Non-pigmented ciliary epithelial cell (primary cell): ENCODE measurements at regions not wholly inside any gene's neighbourhood (a gene's known extent, or its start where the extent isn't known, plus 50 kb on each side); places are given as distances from the start of the nearest gene placed in this dataset.

Experiments used
- DNase-seq: peaks from one replicate; pipeline ENCODE4 v3.0.0-alpha.2; 2010; ENCODE audit warnings: low read depth

GRCh38 chr11:128195057-128195751 lies 392.2 kb downstream of the ETS1 start:
- no peak for DNase-seq

DNA sequence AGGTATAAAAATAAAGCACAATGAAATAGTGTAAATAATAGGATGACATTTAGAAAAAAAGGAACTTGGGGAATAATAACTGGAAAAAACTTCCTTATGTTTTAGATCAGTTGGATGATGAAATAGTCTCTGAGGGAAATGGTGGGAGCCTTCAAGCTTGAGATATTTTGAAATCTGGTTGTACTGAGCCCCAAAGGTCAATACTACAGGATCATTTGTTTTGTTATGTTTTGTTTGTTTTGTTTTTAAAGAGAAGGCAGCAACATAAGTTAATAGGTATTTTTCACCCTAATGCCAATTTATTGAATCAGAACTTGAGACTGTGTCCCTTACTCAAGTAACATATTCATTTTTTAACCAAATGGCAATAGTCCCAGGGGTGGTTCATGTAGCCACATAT lies 393.1 kb downstream of the ETS1 start:
- DNase-seq, result no peak

- DNase-seq, result no peak
Measured at GRCh38 chr11:128193615-128194014, 393.7 kb downstream of the ETS1 start.

DNA sequence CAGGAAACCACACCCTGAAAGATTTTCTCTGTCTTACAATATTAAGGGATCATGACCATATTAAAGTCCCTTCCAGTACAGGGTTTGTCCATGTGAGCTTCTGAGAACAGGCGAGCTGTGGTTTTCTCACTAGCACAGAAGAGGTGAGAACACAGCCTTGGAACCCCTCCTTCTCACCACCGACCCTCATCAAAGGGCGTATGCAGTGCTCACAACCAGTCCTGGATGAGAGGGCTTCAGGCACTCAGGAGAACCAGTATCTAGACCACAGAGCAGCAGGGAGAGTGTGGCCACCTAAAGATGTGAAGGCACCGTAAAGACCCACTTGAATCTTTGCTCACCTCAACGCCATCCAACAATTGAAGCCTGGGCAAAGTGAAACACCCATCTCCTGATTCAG lies 397.0 kb downstream of the ETS1 start:
- DNase-seq, result no peak

- no peak for DNase-seq
Measured at GRCh38 chr11:128189823-128190222, 397.5 kb downstream of the ETS1 start.

- no peak for DNase-seq
Measured at GRCh38 chr11:128188346-128189004, 398.9 kb downstream of the ETS1 start.

DNA sequence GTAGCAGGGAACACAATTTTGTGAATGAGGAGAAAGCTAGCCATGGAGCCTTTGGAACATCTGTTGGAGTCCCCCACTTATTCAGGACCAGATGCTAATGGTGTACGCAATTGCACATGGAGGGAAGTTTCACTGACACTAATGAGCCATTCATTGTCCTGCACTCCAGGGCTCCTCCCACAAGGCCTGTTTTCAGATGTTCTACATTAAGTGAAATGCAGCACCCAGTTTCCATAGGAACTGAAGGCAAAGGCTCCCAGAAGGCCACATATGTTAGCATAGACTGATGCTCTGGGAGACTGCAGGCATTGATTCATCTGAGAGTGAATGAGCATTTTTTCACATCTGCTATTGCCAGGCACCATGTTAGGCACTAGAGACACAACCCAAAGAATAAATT lies 399.5 kb downstream of the ETS1 start:
- DNase-seq, result no peak

DNA sequence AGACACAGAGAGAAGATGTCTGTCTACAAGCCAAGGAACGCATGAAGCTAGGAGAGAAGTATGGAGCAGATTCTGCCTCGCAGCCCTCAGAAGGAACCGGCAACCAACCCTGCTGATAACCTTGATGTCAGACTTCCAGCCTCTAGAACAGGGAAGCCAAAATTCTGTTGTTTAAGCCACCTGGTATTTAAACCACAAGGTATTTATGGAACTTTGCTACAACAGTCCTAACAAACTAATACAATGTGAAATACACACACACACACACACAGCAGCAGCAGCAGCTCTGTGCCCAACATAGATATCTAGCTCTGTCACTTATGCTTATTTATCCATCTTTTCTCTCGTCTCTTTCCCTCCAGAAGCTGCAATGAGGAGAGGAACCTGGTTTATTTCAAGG lies 400.0 kb downstream of the ETS1 start:
- no peak for DNase-seq

DNA sequence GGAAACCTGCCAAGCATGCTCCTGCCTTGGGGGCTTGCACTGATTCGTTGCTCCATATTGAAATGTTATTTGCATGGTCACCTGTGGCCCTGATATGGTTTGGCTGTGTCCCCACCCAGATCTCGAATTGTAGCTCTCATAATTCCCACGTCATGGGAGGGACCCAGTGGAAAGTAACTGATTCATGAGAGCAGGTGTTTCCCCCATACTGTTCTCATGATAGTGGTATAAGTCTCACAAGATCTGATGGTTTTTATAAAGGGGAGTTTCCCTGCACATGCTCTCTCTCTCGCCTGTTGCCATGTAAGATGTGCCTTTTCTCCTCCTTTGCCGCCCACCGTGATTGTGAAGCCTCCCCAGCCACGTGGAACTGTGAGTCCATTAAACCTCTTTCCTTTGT lies 402.4 kb downstream of the ETS1 start:
- DNase-seq, result no peak

DNA sequence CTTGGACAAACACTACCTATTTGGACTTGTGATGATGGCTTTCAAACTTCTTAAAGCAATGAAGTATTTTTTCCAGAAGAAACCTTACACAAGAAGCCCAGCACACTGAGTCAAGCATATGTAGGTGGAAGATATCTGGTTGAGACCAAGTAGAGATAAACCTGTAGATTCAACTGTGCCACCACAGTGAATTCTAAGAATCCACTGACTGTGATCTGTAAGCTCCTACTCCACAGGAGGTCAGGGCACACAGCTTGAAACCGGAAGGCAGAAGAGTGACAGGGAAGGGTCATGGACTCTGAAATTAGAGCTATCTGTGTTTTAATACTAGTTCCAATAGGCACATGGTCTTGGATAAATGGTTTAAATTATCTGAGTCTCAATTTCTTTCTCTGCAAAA lies 404.5 kb downstream of the ETS1 start:
- no peak for DNase-seq

DNA sequence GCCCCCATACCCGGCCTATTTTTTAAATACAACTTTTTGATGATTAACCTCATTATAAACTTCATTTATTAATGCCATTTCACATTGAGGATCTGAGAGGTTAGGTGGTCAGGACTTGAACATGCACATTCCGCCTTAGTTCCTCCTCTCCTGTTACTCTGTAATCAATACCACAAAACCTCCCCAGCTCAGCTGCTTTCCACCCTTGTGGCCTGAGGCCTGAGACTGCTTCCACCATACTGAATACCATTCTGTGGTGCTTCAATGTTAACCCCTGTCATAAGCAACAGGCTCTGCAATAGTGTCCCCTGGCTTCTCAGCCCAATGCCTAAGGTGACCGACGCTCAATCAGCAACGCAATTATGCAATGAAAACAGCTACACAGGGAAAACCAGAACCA lies 405.4 kb downstream of the ETS1 start:
- no peak for DNase-seq

GRCh38 chr11:128181088-128181480 lies 406.3 kb downstream of the ETS1 start:
- no peak for DNase-seq

- peak; percentile 84 for DNase-seq
Measured at GRCh38 chr11:128180441-128181087, 406.8 kb downstream of the ETS1 start.

DNA sequence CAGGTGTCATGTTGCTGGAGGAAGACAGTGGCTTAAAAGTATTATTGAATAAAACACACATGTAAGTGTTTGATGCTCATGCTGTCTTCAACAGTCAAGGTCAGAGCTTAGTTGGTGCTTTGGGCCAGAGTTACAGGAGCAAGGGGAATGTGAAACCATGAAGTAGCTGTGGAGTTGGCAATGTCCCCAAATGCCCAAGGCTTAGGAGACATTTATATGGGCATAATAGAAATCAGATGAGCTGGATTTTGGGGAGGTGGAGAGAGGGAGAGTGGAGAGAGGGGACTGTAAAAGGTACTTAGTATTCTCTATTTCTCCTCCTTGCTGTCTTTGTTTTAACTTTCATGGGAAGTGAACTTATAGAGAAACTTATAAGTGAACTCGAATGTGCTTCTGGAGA lies 407.8 kb downstream of the ETS1 start:
- no peak for DNase-seq

GRCh38 chr11:128179039-128179438 lies 408.3 kb downstream of the ETS1 start:
- no peak for DNase-seq

- DNase-seq, result no peak
Measured at GRCh38 chr11:128174465-128175291, 412.7 kb downstream of the ETS1 start.

GRCh38 chr11:128172046-128172878 lies 415.1 kb downstream of the ETS1 start:
- no peak for DNase-seq

- DNase-seq, result no peak
Measured at GRCh38 chr11:128171506-128171905, 415.9 kb downstream of the ETS1 start.

DNA sequence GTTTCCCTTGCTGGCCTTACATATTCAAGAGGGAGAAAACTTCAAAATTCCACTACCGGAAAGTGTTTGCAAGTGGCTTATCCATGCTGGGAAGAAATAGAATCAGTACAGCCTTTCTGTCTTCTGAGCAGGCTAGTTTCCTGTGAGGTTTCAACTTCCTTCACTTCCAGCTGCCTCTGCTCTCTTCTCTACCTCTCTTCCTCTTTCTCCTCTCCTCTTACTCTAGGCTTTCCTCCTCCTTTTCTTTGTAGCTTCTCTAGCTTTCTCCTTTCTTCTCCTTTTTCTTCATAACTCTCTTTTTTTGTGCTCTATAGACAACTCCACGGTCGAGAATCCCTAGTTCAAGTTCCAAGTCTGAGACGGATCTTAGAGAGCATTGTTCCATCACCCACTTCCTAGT lies 421.8 kb downstream of the ETS1 start:
- no peak for DNase-seq

DNA sequence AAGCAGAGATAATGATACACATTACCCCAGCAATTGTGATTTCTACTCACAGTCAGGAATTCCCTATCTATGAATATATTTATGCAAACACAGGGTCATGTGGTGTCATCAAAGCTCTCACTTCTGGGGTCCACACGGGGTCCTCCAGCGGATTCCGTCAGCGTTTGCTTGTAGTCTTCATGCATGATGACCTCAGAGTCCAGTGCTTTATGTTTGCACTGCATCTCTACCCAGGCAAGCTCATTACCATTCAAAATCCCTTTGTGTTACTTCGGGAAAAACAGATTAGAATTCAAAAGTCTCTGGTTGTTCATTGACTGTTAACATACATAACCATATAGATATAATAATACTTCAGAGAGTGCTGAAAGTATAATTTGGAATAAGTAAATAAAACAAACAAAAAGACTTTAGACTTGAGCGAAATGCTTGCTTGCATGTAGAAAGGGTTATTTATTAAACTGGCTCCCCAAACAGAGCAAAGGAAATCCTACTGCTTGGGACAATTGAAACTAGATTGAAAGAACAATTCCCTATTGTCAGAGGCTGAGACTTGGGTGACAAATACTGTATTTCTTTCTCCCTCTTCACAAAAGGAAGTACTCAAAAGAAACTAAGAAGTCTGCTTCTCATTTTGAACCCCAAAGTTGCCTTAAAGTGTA lies 423.1 kb downstream of the ETS1 start:
- no peak for DNase-seq

GRCh38 chr11:128161994-128162393 lies 425.4 kb downstream of the ETS1 start:
- no peak for DNase-seq
